A204.1 (cell line): ENCODE measurements at regions not wholly inside any gene's neighbourhood (a gene's known extent, or its start where the extent isn't known, plus 50 kb on each side); places are given as distances from the start of the nearest gene placed in this dataset.
"Not testable (repeated sequence)": the region's sequence is repeated elsewhere in the genome, so short reads cannot be mapped to it uniquely, and the experiment has no call there.

ENCODE experiments used
- FAIRE-seq: peaks from 2 replicates; lab custom pipeline; 2012; peaks lifted over from hg19 to GRCh38; lab: Jason Lieb, UNC

GRCh38 chr5:51559921-51560658 is 176.8 kb downstream of the ISL1 start:
- no peak for FAIRE-seq

- no peak for FAIRE-seq
Measured at GRCh38 chr5:51566953-51567352, 183.7 kb downstream of the ISL1 start.

GRCh38 chr5:51567636-51568035 is 184.4 kb downstream of the ISL1 start:
- FAIRE-seq = no peak

GRCh38 chr5:51573835-51574234 is 190.6 kb downstream of the ISL1 start:
- FAIRE-seq = no peak

- FAIRE-seq = no peak
Measured at GRCh38 chr5:51582871-51583394, 199.7 kb downstream of the ISL1 start.

- FAIRE-seq = no peak
Measured at GRCh38 chr5:51598026-51598425, 214.8 kb downstream of the ISL1 start.

GRCh38 chr5:51599587-51599986 is 216.3 kb downstream of the ISL1 start:
- FAIRE-seq = no peak

- no peak for FAIRE-seq
Measured at GRCh38 chr5:51604324-51604723, 221.1 kb downstream of the ISL1 start.

GRCh38 chr5:51606921-51607320 is 223.7 kb downstream of the ISL1 start:
- no peak for FAIRE-seq

GRCh38 chr5:51618234-51618633 is 235.0 kb downstream of the ISL1 start:
- FAIRE-seq = no peak

- FAIRE-seq = no peak
Measured at GRCh38 chr5:51621156-51621555, 237.9 kb downstream of the ISL1 start.

- FAIRE-seq = no peak
Measured at GRCh38 chr5:51622161-51622790, 239.0 kb downstream of the ISL1 start.

GRCh38 chr5:51625224-51625968 is 242.1 kb downstream of the ISL1 start:
- FAIRE-seq = no peak

GRCh38 chr5:51632027-51632426 is 248.8 kb downstream of the ISL1 start:
- FAIRE-seq = no peak

GRCh38 chr5:51632793-51633192 is 249.5 kb downstream of the ISL1 start:
- no peak for FAIRE-seq

- not testable (repeated sequence) for FAIRE-seq
Measured at GRCh38 chr5:51636973-51637372, 253.7 kb downstream of the ISL1 start.

- FAIRE-seq = no peak
Measured at GRCh38 chr5:51644976-51645375, 261.7 kb downstream of the ISL1 start.

- FAIRE-seq = no peak
Measured at GRCh38 chr5:51646482-51646881, 263.2 kb downstream of the ISL1 start.

- no peak for FAIRE-seq
Measured at GRCh38 chr5:51650824-51651223, 267.6 kb downstream of the ISL1 start.

GRCh38 chr5:51651476-51651875 is 268.2 kb downstream of the ISL1 start:
- FAIRE-seq = no peak

GRCh38 chr5:51651889-51652288 is 268.6 kb downstream of the ISL1 start:
- no peak for FAIRE-seq

GRCh38 chr5:51652980-51653379 is 269.7 kb downstream of the ISL1 start:
- no peak for FAIRE-seq
